ENCODE measurements at regions not wholly inside any gene's neighbourhood (a gene's known extent, or its start where the extent isn't known, plus 50 kb on each side); places are given as distances from the start of the nearest gene placed in this dataset.

DNA sequence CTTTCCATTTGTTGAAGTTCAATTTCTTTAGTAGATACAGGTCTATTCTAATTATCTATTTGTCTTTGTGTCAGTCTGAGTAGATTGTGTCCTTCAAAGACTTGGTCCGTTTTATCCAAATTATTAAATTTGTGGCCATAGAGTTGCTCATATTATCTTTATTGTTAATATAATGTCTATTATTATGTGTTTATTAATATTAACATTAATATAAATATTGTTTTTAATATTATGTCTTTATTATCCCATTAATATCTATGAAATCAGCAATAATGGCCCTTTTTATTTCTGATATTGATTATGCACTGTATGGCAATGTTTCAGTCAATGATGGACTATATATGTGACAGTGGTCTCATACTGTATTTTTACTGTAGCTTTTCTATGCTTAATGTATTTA lies 2067.3 kb upstream of the AGA start:
- no peak for DNase-seq

DNA sequence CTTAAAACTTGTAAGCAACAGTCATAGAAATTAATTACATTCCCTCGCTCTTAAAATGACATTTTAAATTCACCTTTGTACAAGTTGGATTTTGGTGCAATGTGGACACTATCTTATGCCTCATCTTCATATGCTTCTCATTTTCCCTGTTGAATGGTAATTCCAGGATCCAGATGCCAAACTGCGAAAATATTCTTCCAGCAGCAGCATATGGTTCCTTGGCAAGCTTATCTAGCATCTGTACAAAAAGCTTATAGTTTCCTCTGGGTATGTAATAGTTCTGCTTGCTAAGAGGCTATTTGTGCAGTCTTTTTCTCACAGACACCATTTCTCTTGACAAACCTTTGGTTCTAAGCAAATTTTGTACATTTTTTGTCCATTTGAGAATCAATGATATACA lies 2079.7 kb upstream of the AGA start:
- DNase-seq = no peak

DNA sequence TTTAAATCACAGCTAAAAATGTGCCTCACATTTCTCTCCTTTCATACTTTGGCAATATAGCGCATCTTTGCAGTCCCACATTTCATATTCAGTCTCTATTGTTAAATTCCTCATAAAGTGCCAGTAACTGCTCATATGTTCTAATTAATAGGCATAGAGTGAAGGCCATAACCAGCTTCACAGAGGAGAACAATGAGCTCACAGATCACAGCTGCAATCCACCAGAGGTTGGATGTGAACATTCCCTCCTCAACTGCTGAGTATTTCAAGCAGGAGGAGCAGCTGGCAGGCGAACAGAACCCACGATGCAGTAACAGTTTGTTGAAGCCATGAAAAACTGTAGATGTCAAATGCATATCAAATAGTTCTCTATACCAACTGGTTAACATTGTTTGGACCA lies 2088.7 kb upstream of the AGA start:
- DNase-seq = no peak

DNA sequence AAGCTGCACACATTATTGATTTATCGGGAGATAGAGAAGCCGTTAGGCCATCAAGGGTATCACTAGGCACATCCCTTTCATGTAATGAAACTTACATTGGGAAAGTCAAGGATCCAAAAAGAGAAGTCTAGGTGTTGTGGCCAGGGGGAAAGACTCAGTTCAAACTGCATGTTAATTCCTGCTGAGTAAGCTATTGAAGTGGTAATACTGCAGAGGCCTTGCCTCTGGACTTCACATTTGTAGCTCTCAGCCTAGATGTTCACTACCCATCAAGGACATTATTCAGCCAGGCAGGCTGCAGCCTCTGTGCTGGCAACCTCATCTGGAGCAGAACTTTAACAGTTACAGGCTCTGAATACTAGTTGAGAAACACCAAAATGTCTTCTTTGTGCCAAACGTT lies 2094.5 kb upstream of the AGA start:
- DNase-seq = no peak

DNA sequence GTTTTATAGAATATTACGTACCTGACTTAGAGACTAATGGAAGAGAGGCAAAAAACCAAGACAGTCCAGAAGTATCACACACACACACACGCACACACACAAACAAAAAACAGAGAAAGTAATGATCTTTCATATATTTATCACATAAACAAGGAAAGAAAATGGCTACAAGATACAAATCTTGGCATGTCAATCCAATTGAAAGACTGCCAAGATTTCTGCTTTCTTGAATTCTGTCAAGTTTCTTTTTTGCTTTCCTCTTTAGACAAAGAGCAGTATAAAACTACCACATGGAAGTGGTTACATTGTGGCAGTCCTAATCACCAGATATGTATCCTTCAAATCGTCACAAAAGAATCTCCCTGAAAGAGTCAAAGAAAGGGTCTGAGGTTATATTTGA lies 2097.4 kb upstream of the AGA start:
- DNase-seq = no peak

DNA sequence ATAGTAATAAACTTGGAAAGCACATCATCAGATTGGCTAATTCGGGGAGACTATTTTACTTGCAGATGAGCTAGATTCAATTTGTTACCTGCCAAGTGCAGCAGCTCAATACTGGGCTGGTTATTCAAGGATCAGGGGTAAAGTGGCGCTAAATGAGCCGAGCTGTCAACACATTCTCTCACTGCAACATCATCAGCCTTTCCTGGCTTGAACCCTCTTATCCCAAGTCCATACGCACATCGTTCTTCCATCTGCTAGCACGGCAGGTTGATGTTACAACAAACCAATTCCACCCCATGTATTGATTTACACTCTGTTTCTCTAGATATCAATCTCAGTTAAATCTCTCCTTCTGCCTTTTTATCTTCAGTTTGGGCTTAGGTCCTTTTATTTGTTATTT lies 2101.5 kb upstream of the AGA start:
- no peak for DNase-seq

DNA sequence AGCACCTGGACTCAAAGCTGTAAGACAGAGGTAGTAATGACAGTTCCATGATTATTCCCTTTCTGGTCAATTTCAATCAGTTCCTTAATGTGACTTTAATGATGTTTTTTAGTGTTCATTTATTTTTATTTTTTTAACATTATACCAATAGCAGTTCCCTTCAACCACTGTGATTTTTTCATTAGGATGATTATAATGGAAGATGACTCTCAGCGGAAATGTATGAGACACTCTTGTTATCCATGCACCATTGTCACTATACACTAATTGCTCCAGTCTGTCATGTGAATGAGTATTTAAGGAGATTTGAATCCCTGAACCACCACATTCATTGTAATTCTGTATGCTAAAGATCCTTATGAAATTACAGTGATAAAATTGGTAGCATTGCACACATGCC lies 2102.3 kb upstream of the AGA start:
- no peak for DNase-seq

DNA sequence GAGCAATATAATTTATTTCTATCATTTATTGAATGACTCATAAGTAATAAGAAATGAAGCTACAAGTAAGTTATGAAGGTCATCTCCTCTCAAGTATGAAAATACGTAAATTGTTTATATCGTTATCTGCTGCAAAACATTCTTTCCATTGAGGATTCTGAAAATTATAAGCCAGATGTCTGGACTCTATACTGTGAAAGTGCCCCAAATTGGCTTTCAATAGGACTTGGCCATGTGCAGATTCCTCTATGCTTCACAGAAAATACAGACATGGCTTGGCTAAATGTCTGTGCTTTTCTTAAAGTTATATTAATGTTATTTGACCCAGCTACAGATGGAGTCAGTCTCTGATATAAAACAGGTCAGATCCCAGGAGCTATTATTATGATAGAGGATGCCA lies 2109.9 kb upstream of the AGA start:
- no peak for DNase-seq

DNA sequence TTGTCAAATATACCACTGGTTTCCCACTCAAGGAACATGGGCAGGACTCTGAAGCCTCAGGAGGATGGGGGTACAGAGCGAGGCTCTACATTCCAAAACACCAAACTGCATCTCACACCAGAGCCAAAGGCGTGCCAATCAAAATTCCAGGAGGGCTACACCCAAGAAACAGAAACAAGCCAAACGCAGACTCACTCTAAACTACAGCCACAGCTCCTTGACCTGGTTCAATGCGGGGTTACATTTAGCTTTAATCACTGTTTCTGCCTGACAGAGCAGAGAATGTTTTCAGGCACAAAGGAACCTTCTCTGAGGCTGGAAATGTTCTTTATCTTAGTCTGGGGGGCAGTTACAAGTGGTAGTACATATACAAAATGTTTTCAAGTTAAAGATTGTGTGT lies 2121.5 kb upstream of the AGA start:
- DNase-seq = no peak

DNA sequence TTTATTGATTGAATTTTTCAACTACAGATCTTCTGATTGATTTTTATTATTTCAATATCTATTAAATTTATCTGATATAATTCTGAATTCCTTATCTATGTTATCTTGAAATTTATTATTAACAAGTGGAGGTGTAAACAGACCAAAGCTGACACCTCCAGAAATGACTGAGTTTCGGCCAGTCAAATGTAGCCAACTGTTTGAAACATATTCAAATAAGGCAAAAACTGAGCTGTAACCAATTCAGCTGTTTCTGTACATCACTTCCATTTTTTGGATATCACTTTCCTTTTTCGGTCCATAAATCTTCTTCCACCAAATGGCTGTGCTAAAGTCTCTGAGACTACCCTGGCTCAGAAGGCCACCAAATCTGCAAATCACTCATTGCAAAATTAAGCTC lies 2127.3 kb upstream of the AGA start:
- no peak for DNase-seq

DNA sequence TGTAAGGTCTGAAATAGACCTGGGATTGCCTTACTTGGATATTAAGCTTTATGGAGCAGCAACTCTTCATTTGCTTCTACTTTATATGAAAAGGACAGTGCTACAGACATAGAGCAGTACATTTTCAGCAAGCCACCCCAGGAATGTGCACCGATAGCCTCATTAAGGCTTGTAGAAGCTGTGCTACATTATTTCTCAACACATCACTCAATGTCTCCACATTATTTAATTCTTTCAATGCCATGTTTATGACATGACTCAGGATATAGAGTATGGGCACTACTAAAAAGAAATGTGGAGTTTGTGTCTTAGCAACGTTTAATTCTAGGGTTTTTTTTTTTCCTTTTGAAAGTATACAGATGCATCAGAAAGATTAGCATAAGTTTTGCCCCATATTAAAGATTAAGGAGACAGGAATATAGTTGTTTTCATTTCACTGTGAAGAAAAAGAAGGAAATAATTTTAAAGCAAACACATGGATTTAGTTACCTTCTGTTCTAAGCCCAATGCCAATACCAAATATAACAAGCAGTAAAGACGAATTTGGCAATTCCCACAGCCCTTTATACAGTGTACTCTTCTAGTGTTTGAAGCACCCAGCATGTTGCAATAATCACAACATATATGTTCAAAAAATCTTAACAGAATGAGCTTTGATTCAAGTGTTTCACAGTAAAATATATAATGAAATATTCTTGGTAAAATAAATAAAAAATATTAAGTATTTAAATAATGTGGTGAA lies 2140.1 kb upstream of the AGA start:
- DNase-seq = no peak

DNA sequence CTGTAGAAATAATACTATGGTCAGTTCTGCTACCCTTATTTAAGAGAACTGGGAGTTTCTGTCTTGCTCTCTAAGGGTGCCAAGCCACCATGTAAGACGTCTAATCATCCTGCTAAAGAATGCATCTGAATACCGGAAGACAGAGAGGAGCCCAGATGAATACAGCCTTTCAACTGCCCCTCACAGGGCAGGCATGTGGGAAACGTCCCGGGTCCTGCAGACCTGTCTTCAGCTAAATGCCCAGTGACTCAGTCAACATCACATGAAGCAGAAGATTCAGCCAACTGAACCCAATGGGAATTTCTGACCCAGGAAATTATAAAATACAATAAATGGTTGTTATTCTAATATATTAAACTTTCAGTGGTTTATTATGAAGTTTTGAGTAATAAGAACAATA lies 2141.0 kb upstream of the AGA start:
- no peak for DNase-seq

DNA sequence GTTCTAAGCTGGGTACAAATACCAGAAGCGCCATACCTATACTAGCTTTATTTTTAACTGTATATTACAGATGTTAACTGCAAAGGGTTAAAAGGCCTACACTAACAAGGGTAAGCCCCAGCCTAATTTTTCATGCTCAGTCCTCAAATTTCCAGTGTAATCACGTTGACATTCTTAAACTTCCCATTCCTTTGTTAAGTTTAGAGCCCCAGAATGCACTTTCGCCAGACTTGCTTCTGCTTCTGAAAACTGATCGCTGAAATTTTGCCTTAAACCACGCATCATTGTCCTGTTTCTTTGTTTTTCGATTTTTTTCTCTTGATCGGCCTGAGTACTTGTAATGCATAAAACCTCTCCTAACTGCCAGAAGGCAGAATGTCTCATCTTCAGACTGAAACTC lies 2141.9 kb upstream of the AGA start:
- DNase-seq = no peak

DNA sequence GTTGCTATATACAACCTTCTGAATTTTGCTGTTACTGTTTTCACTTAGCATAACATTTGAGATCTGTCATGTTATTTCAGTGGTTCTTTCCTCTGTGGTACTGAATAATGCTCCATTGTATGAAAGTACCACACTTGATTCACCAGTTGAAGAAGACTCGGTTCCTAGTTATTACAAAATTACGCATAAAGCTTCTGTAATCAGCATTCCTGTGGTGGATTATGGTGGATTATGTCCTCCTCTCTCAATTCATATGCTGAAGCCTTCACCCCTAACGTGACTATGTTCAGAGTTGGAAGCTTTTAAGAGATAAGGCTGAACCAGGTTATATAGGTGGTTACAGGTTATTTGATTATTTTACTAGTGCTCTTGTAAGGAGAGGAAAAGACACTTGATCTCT lies 2143.5 kb upstream of the AGA start:
- DNase-seq = no peak

DNA sequence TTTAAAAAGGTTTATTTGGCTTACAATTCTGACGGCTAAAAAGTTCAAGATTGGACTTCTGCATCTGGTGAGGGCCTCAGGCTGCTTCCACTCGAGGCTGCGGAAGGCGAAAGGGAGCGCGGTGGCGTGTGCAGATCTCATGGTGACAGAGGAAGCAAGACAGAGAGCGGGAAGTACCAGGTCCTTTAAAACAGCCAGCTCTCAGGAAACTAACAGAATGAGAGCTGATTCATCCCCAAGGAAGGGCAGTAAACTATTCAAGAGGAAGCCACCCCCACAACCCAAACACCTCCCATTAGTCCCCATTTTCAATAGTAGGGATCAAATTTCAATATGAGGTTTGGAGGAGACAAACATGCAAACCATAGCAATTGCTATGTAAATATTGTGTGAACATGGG lies 2144.2 kb upstream of the AGA start:
- DNase-seq = no peak

DNA sequence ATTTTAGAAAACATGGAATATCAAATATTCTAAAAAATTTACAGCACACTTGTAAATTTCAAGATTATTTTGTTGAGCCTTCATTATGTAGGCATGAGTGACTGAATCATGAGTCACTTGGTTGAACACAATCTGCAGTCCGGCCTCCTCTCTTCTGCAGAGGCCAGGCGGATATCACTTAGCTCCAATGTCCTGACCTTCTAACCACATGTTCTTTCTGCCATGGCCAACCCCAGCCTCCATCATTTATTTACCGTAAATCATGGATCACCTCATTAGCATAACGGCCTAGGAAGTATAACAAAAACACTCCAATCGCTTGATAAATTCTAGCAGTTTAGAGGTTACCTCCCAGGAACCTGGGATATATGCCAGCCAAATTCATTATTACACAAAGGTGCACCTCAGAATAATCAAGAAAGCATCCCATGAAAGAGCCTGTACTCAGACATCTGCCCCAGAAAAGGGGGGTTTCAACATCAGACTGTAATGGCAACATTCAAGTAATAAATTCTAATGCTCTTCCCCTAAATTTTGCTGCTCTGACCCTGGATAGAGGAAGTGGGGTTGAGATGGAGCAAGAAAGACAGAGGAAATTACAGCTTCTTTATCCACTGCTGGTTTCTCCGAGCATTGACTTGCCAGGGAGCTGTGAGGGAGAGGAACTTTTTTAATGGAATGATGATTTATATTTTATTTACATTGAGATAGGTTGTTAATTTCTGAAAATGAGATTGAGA lies 2153.6 kb upstream of the AGA start:
- no peak for DNase-seq

DNA sequence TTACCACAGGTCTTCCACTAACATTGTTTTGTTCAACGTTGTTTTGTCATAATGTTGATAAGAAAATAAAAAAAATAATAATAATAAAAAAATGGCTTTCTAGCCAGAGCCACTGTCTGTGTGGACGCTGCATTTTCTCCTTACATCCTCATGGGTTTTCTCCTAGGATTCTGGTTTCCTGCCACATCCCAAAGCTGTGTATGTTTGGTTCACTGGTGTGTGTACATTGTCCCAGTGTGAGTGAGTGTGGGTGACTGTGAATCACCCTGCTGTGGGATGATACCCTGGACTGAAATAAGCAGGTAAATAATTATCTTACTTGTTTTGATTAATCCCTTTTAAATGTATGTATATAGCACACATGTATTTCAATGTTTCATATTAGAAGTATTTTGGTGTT lies 2154.4 kb upstream of the AGA start:
- DNase-seq = no peak

DNA sequence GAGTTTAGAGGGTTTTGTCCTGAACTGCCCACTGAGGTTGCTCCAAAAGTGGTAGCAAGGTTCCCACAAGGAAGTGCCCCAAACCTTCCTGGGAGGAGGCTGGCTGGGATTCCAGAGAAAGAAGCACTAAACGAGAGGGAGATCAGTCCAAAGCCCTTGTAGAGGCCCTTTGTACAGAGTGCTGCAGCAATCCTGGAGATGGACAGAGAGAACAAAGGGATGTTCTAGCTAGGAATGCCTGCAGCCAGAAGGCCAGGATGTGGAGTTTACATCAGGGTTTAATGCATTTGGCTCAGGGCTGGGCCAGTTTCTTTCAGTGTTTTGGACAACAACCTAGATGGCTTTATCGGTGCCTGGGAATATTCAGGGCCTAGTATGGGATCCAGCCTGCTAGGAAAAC lies 2155.1 kb upstream of the AGA start:
- no peak for DNase-seq

DNA sequence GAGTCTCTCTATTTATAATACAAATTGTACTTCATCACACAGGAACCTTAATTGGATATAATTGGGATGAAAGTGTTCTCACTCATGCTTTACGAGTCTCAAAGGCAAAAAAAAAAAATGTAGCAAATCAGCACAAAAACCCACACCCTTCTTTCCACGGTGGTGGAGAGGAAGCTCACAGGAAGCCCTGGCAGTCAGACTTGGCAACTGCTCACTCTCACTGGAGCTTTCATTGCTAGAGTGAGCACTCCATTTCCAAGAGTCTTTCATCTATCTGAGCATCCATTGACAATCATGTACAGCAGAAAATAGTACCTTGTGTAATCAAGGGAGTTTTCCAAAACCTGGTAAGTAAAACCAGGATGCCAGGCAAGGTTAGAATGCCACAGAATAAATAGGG lies 2159.4 kb upstream of the AGA start:
- no peak for DNase-seq

DNA sequence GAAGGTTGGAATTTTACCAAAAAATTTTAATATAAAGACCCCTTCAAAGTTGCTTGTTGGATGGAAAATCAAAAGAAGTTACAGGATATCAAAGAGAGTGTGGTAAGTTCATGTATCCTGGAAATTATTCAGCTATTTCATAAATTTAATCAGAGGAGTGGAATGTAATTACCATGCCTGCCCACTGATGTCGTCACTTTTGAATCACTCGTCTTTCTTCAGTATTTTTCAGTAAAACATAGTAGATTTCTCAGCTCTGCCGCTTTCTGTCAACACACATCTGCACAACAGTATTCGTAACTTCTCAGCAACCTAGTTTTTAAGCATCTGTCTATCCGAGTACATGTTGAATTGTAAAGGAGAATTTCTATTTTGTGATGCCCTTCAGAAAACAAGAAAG lies 2163.0 kb upstream of the AGA start:
- DNase-seq = no peak

DNA sequence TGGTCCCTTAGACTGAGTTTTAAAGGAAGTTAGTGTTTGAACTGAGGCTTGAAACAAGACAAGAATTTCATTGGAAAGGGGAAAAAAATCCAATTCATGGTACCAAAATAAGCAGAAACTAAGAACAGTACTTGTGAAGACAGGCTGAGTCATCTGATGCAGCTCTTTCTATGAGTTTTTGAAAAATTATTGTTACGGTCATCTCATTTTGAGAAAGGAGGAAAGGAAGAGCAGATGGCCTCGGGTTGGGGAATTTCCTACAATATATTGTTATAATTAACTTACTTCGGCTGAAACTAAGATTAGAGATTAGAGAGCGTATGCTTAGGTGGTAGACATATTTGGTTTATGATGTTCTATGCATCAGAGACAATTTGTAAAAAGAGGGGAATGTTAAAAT lies 2164.8 kb upstream of the AGA start:
- DNase-seq = no peak

DNA sequence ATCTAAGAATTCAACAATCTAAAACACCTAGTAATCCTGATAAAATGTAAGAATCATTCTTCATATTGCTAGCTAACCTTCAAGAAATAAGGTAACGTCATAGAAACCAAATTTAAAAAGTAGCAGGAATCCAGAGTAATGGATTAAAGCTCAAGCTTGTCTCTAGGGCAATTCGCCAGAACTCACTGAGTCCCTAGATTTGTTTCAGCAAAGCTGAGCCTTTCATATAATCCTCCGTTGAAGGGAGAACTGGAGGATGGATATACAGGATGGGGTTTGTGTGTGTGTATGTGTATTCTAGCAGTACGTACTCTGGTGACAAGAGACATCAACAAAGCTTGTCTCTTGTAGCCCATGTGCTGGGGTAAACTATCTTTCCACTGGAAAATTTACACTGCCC lies 2173.5 kb upstream of the AGA start:
- DNase-seq = no peak

DNA sequence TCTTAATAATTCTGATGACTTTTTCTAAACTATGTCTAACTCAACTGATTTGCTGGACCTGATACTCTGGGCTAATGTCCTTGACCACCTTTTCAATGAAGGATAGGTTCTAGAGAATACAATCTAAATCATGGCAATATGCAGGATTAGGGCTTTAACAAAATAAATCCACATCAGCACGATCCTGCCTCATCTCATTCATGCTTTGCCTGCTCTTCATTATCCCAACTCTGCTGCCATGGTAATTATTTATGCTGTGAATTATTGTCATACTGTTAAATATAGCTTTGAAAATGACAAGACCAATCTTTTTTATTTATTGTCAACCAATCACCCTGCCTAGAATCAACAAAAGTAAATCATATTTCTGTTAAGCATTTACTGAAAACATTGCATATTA lies 2176.7 kb upstream of the AGA start:
- DNase-seq = no peak

DNA sequence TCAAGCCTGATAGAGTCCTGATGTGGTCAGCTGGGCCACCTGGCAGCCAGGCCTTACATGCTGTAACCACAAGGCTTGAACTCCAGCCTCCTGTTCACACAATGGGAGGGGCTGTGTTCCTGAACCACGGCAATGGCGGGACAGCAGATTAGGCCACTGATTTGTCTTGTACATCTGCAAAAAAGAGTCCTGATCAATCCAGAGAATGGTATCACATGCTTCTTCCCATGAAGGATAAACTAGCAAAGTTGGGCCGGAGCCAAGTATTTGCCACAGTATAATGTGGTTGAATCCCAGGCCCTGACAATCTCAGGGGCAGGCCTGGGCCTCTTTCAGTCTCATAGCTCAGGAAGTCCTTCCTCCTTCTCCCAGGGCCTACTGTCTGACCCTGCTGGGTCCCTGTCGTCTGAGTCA lies 2182.5 kb upstream of the AGA start:
- DNase-seq = no peak

DNA sequence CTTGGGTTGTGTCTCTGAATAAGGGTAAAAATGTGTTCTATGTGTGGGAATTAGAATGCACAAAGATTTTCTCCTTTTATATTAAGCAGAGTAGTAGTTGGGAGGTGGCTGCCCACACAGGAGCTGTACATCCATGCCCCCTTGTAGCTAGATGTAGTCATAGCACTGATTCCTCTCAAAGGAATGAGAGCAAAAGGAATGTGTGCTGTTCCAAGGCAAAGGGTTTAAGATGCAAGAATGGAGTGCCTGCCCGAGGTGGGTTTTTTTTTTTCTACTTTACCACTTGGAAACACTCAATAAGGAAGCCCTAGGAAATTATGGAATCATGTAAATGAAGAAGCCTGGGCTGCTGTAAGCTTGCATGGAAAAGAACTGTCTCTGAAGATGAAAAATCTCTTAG lies 2183.2 kb upstream of the AGA start:
- no peak for DNase-seq

Measured in NCI-H1436 treated with DMSO at 0.1 percent for 48 hours (cell line).